ENCODE measurements at regions not wholly inside any gene's neighbourhood (a gene's known extent, or its start where the extent isn't known, plus 50 kb on each side); places are given as distances from the start of the nearest gene placed in this dataset.
A peak's percentile ranks its signal among the peaks of the same experiment; 100 is the strongest.

DNA sequence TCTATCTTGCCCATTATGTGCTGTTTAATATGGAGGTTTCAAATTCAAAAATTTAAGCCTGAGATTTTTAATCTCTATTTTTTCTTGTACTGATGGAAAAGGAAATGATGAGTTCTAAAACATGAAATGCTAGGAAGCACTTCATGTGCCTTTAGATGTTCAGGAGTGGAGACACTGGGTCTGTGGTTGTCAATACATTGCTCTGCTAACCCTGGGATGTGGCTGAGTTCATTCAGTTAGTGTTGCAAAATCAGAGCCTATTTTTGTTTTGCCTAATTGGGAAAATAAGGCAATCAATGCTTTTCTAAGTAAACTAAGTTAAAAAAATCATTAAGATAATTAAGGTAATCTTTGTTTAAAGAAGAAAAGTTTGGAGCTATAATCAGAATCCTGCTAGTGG is 83.1 kb downstream of the DIPK2A start:
- intact Hi-C loops (cut with DNase I) = no loop called here
- no peak for TF ChIP-seq CTCF (IDR thresholded peaks at IDR 0.05)
- H3K36me3 ChIP-seq = no peaks in the 10 kb centered on the region
- no peak overlapping the region for H3K27ac ChIP-seq
- H3K27me3 ChIP-seq = no peaks in the 10 kb centered on the region
- no peak for DNase-seq
- no peaks in the 10 kb centered on the region for H3K9me3 ChIP-seq
- no peak for ATAC-seq
- H3K4me1 ChIP-seq = no peaks in the 10 kb centered on the region
- H3K4me3 ChIP-seq = no peak overlapping the region

DNA sequence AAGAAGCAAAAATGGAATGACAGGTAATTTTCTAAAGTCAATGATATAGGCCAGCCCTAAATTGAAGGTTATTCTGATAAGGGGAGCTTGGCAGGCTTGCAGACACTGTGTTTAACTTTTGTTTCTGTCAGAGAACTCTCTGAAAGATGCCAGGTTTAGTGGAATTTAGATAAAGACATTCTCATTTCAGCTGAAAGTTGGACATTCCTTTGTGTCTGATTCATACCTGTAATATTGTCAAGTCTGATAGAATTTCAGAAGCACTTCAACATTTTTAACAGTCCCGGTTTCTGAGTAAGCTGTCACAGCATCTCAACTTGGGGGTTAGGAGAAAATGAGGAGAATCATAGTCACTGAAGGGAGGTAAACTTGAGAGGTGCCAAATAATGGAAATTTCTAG is 84.0 kb downstream of the DIPK2A start:
- H3K36me3 ChIP-seq = no peaks in the 10 kb centered on the region
- intact Hi-C loops (cut with DNase I) = no loop called here
- DNase-seq (no peak), ATAC-seq (no peak)
- TF ChIP-seq CTCF (IDR thresholded peaks at IDR 0.05) = no peak
- H3K9me3 ChIP-seq = no peaks in the 10 kb centered on the region
- H3K27me3 ChIP-seq = no peaks in the 10 kb centered on the region
- no peak overlapping the region for H3K27ac ChIP-seq
- H3K4me1 ChIP-seq = no peaks in the 10 kb centered on the region
- H3K4me3 ChIP-seq = no peak overlapping the region

DNA sequence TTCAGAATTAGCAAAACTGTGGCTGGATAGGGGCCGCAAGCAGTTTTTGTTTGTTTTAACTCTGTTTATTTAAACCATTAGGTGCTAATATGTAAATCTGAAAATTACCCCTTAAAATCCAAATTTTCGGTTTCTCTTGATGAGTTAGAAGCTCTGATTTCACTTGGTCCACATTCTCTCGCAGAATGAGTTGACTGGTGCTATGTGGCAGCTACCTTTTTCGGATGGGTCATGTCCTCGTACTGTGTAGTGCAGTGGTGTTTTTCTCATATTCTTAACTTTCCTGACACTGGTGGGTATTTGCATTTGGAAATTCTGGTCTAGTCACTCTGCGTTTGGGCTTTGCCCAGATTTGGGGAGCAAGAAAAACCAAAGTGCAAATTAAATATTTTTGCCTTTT is 87.1 kb downstream of the DIPK2A start:
- TF ChIP-seq CTCF (IDR thresholded peaks at IDR 0.05) = no peak
- no peaks in the 10 kb centered on the region for H3K4me1 ChIP-seq
- H3K36me3 ChIP-seq = no peaks in the 10 kb centered on the region
- no peaks in the 10 kb centered on the region for H3K27me3 ChIP-seq
- ATAC-seq = no peak
- H3K9me3 ChIP-seq = no peaks in the 10 kb centered on the region
- no peak overlapping the region for H3K4me3 ChIP-seq
- intact Hi-C loops (cut with DNase I) = no loop called here
- DNase-seq = no peak
- H3K27ac ChIP-seq = no peak overlapping the region

- no peak for ATAC-seq
- Histone ChIP-seq H3K4me3 (no peak overlapping the region), H3K27me3 (no peaks in the 10 kb centered on the region), H3K4me1 (no peaks in the 10 kb centered on the region), H3K27ac (no peak overlapping the region), H3K36me3 (no peaks in the 10 kb centered on the region), H3K9me3 (no peaks in the 10 kb centered on the region)
- intact Hi-C loops (cut with DNase I) = no loop called here
- no peak for TF ChIP-seq CTCF (IDR thresholded peaks at IDR 0.05)
- no peak for DNase-seq
Observed at GRCh38 chr3:144059481-144059880, 87.9 kb downstream of the DIPK2A start.

DNA sequence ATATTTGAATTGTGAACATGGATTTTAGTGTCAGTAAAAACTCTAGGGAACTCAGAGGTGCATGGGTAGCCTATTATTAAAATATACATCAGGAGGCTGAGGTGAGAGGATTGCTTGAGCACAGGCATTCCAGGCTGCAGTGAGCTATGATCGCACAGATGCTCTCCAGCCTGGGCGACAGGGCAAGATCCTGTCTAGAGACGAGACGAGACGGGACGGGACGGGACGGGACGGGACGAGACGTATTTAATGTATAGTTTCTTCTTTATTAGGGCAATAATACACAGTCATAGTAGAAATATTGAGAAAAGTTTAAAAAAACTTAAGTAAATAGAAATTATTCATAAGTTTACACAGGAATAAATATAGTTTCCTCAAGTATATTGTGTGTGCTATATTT is 89.3 kb downstream of the DIPK2A start:
- H3K9me3 ChIP-seq = no peaks in the 10 kb centered on the region
- peak in 1 of 4 donors; percentile 58 for DNase-seq
- intact Hi-C loops (cut with DNase I) = no loop called here

More for the DNA sequence above, 89.3 kb downstream of the DIPK2A start:
- ATAC-seq = no peak
- H3K27ac ChIP-seq = no peak overlapping the region
- no peak for TF ChIP-seq CTCF (IDR thresholded peaks at IDR 0.05)
- no peak overlapping the region for H3K4me3 ChIP-seq
- H3K27me3 ChIP-seq = no peaks in the 10 kb centered on the region
- H3K36me3 ChIP-seq = no peaks in the 10 kb centered on the region
- H3K4me1 ChIP-seq = no peaks in the 10 kb centered on the region

Measured in left lung (tissue), 4 donors.